ENCODE measurements at regions not wholly inside any gene's neighbourhood (a gene's known extent, or its start where the extent isn't known, plus 50 kb on each side); places are given as distances from the start of the nearest gene placed in this dataset.
A peak's percentile ranks its signal among the peaks of the same experiment; 100 is the strongest.

- no peak overlapping the region for H3K9ac ChIP-seq (ENCODE audit: low read length)
- no peaks in the 10 kb centered on the region for H3K9me3 ChIP-seq (ENCODE audit: control insufficient read depth in 1 of 2, insufficient read depth in 1 of 2, low read depth in 1 of 2, low read length in 2 of 2)
- TF ChIP-seq ELF1 (IDR thresholded peaks at IDR 0.05; ENCODE audit: borderline replicate concordance, low read depth) (no peak), MAX (IDR thresholded peaks at IDR 0.05) (no peak), SP1 (IDR thresholded peaks at IDR 0.05; ENCODE audit: low read depth) (no peak), ZNF274 (IDR thresholded peaks at IDR 0.05; ENCODE audit: low read depth, low read length) (no peak), POLR2AphosphoS5 (IDR thresholded peaks at IDR 0.05; ENCODE audit: low read depth, low read length) (no peak), RAD21 (IDR thresholded peaks at IDR 0.05; ENCODE audit: low read depth) (no peak), POLR2A (IDR thresholded peaks at IDR 0.05; ENCODE audit: borderline replicate concordance, extremely low read depth, insufficient read depth, insufficient read length) (no peak), EGR1 (IDR thresholded peaks at IDR 0.05; ENCODE audit: low read depth) (no peak), SRF (IDR thresholded peaks at IDR 0.05; ENCODE audit: low read depth) (no peak)
- RAD21 ChIA-PET (ENCODE audit: low non-redundant PET in 1 of 2, low total read pairs in 2 of 2, uncharacterized antibody in 2 of 2, unreplicated experiment in 2 of 2): no interaction called here
- no peaks in the 10 kb centered on the region for H3K79me2 ChIP-seq (ENCODE audit: insufficient read depth, low read length)
- no peaks in the 10 kb centered on the region for H3K36me3 ChIP-seq (ENCODE audit: control insufficient read depth in 1 of 2, insufficient read depth in 2 of 2, low read length in 2 of 2)
- H2AFZ ChIP-seq (ENCODE audit: low read depth, low read length, poor library complexity, severe bottlenecking): no peak overlapping the region
- no TSS peak for BruUV-seq (replicated peaks)
- no peaks in the 10 kb centered on the region for H3K27me3 ChIP-seq (ENCODE audit: insufficient read depth, low read length)
- H3K9me2 ChIP-seq (ENCODE audit: insufficient read depth): no peaks in the 10 kb centered on the region
- H3K27ac ChIP-seq (ENCODE audit: low read depth, low read length): no peak overlapping the region
- peaks cover 43 to 64% of the 10 kb centered on the region in 2 experiments for H3K4me1 ChIP-seq (ENCODE audit: control insufficient read depth in 1 of 2, insufficient read depth in 2 of 2, low read length in 2 of 2)
- ATAC-seq: no peak
- POLR2A ChIA-PET: no interaction called here
- no peak overlapping the region for H3K4me3 ChIP-seq (replicated peaks in 1 of 2; ENCODE audit: low read depth in 1 of 2, low read length in 2 of 2)
- intact Hi-C loops (cut with micrococcal nuclease): no loop called here
- CTCF ChIA-PET: interaction anchor here (1.7 kb wide), 1 partner anchor 22 kb away, joined by 4 read pairs; no protein-coding TSS in a partner anchor
- no peaks in the 10 kb centered on the region for H4K20me1 ChIP-seq (ENCODE audit: insufficient read depth)
- no peak overlapping the region for H3K4me2 ChIP-seq (ENCODE audit: low read length)
- DNase-seq (ENCODE audit: low read depth, low spot score): no peak
Measured at GRCh38 chr14:49997991-49998390, 105.1 kb downstream of the ARF6 start.

GRCh38 chr14:49999146-49999761, 106.4 kb downstream of the ARF6 start:
- H3K9ac ChIP-seq (ENCODE audit: low read length): peak overlapping the region; percentile 82
- POLR2A ChIA-PET: interaction anchor here (0.7 to 1.5 kb wide), 5 partner anchors 11 to 131 kb away, joined by 3 to 11 read pairs (median 3); no protein-coding TSS in a partner anchor
- intact Hi-C loops (cut with micrococcal nuclease): no loop called here

More at GRCh38 chr14:49999146-49999761, 106.4 kb downstream of the ARF6 start:
- H3K4me1 ChIP-seq (ENCODE audit: control insufficient read depth in 1 of 2, insufficient read depth in 2 of 2, low read length in 2 of 2): peaks cover 46 to 70% of the 10 kb centered on the region in 2 experiments
- no peaks in the 10 kb centered on the region for H3K79me2 ChIP-seq (ENCODE audit: insufficient read depth, low read length)
- ATAC-seq: peak; percentile 58
- no peaks in the 10 kb centered on the region for H3K9me3 ChIP-seq (ENCODE audit: control insufficient read depth in 1 of 2, insufficient read depth in 1 of 2, low read depth in 1 of 2, low read length in 2 of 2)
- ChIA-PET CTCF (interaction anchor here (0.7 to 1.7 kb wide), 5 partner anchors 23 to 147 kb away, joined by 3 to 4 read pairs (median 3); partner anchors contain the start of gene NEMF), RAD21 (ENCODE audit: low non-redundant PET in 1 of 2, low total read pairs in 2 of 2, uncharacterized antibody in 2 of 2, unreplicated experiment in 2 of 2) (interaction anchor here (0.6 to 1.1 kb wide), 4 partner anchors 86 to 120 kb away, joined by 3 to 4 read pairs (median 4); no protein-coding TSS in a partner anchor)
- BruUV-seq (replicated peaks): TSS peak; percentile 36
- peak overlapping the region; percentile 90 for H3K27ac ChIP-seq (ENCODE audit: low read depth, low read length)
- no peaks in the 10 kb centered on the region for H3K36me3 ChIP-seq (ENCODE audit: control insufficient read depth in 1 of 2, insufficient read depth in 2 of 2, low read length in 2 of 2)
- H3K4me2 ChIP-seq (ENCODE audit: low read length): peak overlapping the region; percentile 82
- TF ChIP-seq YY1 (IDR thresholded peaks at IDR 0.05; ENCODE audit: extremely low read depth, insufficient replicate concordance, low read depth, low read length): peak; percentile 63
- peak; percentile 87 for TF ChIP-seq POLR2AphosphoS5 (IDR thresholded peaks at IDR 0.05; ENCODE audit: low read depth, low read length)
- TF ChIP-seq ZFX (IDR thresholded peaks at IDR 0.05): no peak; the same call in 1 of the 2 replicates
- H2AFZ ChIP-seq (ENCODE audit: low read depth, low read length, poor library complexity, severe bottlenecking): no peak overlapping the region
- no peaks in the 10 kb centered on the region for H4K20me1 ChIP-seq (ENCODE audit: insufficient read depth)
- DNase-seq (ENCODE audit: low read depth, low spot score): peak; percentile 71
- peak overlapping the region in 1 of 2 experiments; percentile 42; a peak in 2 of 4 replicates for H3K4me3 ChIP-seq (replicated peaks in 1 of 2; ENCODE audit: low read depth in 1 of 2, low read length in 2 of 2)
- H3K27me3 ChIP-seq (ENCODE audit: insufficient read depth, low read length): no peaks in the 10 kb centered on the region
- no peaks in the 10 kb centered on the region for H3K9me2 ChIP-seq (ENCODE audit: insufficient read depth)
